Nucleus accumbens (tissue), 56 donors: ENCODE measurements at regions not wholly inside any gene's neighbourhood (a gene's known extent, or its start where the extent isn't known, plus 50 kb on each side); places are given as distances from the start of the nearest gene placed in this dataset.
"Not testable (repeated sequence)": the region's sequence is repeated elsewhere in the genome, so short reads cannot be mapped to it uniquely, and the experiment has no call there.

Source experiments
- DNase-seq, 56 donors: peaks; one replicate each; lab custom pipeline; 2025; lab: John Stamatoyannopoulos, UW

GRCh38 chr5:121581588-121581987 lies 270.1 kb upstream of the FTMT start:
- no peak for DNase-seq

GRCh38 chr5:121596882-121597281 lies 254.8 kb upstream of the FTMT start:
- no peak for DNase-seq

- DNase-seq: no peak
Observed at GRCh38 chr5:121608826-121609225, 242.9 kb upstream of the FTMT start.

GRCh38 chr5:121624035-121624434 lies 227.6 kb upstream of the FTMT start:
- DNase-seq: no peak

GRCh38 chr5:121628783-121629182 lies 222.9 kb upstream of the FTMT start:
- DNase-seq: no peak

GRCh38 chr5:121630402-121630801 lies 221.3 kb upstream of the FTMT start:
- peak in 1 of 56 donors; percentile 1 for DNase-seq

GRCh38 chr5:121634946-121635345 lies 216.7 kb upstream of the FTMT start:
- peak in 6 of 56 donors; percentile 3 to 53 (median 10) for DNase-seq

- DNase-seq: no peak
Observed at GRCh38 chr5:121638126-121638525, 213.6 kb upstream of the FTMT start.

GRCh38 chr5:121640298-121640697 lies 211.4 kb upstream of the FTMT start:
- no peak for DNase-seq

GRCh38 chr5:121658221-121658620 lies 193.5 kb upstream of the FTMT start:
- no peak for DNase-seq

- DNase-seq: no peak
Observed at GRCh38 chr5:121660142-121660541, 191.5 kb upstream of the FTMT start.

GRCh38 chr5:121665542-121665941 lies 186.1 kb upstream of the FTMT start:
- DNase-seq: not testable (repeated sequence)

GRCh38 chr5:121667292-121667691 lies 184.4 kb upstream of the FTMT start:
- no peak for DNase-seq

GRCh38 chr5:121668635-121669034 lies 183.0 kb upstream of the FTMT start:
- DNase-seq: no peak

GRCh38 chr5:121671624-121672023 lies 180.1 kb upstream of the FTMT start:
- no peak for DNase-seq

GRCh38 chr5:121675924-121676323 lies 175.8 kb upstream of the FTMT start:
- no peak for DNase-seq

- no peak for DNase-seq
Observed at GRCh38 chr5:121681229-121681855, 170.3 kb upstream of the FTMT start.

GRCh38 chr5:121688126-121688525 lies 163.6 kb upstream of the FTMT start:
- DNase-seq: no peak

- DNase-seq: no peak
Observed at GRCh38 chr5:121688781-121689180, 162.9 kb upstream of the FTMT start.

- no peak for DNase-seq
Observed at GRCh38 chr5:121691478-121691877, 160.2 kb upstream of the FTMT start.

GRCh38 chr5:121692158-121692557 lies 159.5 kb upstream of the FTMT start:
- no peak for DNase-seq

- no peak for DNase-seq
Observed at GRCh38 chr5:121693864-121694263, 157.8 kb upstream of the FTMT start.

- DNase-seq: no peak
Observed at GRCh38 chr5:121695307-121695706, 156.4 kb upstream of the FTMT start.
